ENCODE measurements at regions not wholly inside any gene's neighbourhood (a gene's known extent, or its start where the extent isn't known, plus 50 kb on each side); places are given as distances from the start of the nearest gene placed in this dataset.

DNA sequence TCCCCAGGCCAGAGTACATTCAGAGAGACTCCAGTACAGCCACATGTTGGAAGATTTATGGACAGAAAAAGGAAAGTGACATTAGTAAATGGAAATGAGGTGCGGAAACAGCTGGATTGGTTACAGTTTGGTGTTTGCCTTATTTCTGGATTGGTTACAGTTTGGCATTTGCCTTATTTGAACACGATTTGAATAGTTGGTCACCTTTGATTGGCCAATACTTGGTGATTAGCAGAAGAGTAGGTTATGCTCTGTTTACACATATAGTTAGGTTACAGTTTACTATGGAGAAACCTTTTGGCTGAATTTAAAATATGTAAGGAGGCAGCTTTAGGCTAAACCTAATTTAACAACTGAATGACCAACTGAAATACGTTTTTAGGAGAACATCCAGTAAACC, 173.7 kb downstream of the AASDH start:
- TF ChIP-seq ZNF565 (CRISPR knock-in tag; conservative IDR thresholded peaks at IDR 0.05; ENCODE audit: low read depth) = no peak
- no peak for TF ChIP-seq ARNTL (CRISPR knock-in tag; IDR thresholded peaks at IDR 0.05; ENCODE audit: borderline replicate concordance, low read depth)
- TF ChIP-seq TCF4 (CRISPR knock-in tag; IDR thresholded peaks at IDR 0.05; ENCODE audit: borderline replicate concordance) = no peak
- no peak for TF ChIP-seq ZFP30 (CRISPR knock-in tag; IDR thresholded peaks at IDR 0.05)
- no peak for TF ChIP-seq CSDC2 (CRISPR knock-in tag; IDR thresholded peaks at IDR 0.05)
- TF ChIP-seq, protein P1, sequence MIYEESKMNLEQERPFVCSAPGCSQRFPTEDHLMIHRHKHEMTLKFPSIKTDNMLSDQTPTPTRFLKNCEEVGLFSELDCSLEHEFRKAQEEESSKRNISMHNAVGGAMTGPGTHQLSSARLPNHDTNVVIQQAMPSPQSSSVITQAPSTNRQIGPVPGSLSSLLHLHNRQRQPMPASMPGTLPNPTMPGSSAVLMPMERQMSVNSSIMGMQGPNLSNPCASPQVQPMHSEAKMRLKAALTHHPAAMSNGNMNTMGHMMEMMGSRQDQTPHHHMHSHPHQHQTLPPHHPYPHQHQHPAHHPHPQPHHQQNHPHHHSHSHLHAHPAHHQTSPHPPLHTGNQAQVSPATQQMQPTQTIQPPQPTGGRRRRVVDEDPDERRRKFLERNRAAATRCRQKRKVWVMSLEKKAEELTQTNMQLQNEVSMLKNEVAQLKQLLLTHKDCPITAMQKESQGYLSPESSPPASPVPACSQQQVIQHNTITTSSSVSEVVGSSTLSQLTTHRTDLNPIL (CRISPR knock-in tag; IDR thresholded peaks at IDR 0.05; ENCODE audit: low read depth) = no peak
- TF ChIP-seq, protein P2, sequence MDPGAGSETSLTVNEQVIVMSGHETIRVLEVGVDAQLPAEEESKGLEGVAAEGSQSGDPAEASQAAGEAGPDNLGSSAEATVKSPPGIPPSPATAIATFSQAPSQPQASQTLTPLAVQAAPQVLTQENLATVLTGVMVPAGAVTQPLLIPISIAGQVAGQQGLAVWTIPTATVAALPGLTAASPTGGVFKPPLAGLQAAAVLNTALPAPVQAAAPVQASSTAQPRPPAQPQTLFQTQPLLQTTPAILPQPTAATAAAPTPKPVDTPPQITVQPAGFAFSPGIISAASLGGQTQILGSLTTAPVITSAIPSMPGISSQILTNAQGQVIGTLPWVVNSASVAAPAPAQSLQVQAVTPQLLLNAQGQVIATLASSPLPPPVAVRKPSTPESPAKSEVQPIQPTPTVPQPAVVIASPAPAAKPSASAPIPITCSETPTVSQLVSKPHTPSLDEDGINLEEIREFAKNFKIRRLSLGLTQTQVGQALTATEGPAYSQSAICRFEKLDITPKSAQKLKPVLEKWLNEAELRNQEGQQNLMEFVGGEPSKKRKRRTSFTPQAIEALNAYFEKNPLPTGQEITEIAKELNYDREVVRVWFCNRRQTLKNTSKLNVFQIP (CRISPR knock-in tag; IDR thresholded peaks at IDR 0.05; ENCODE audit: borderline replicate concordance, low read depth) = no peak
- no peak for TF ChIP-seq TOX (CRISPR knock-in tag; IDR thresholded peaks at IDR 0.05; ENCODE audit: borderline replicate concordance)
- no peak for TF ChIP-seq GLIS3 (CRISPR knock-in tag; IDR thresholded peaks at IDR 0.05)
- no peak for TF ChIP-seq OSR1 (CRISPR knock-in tag; IDR thresholded peaks at IDR 0.05)
- TF ChIP-seq, protein P3, sequence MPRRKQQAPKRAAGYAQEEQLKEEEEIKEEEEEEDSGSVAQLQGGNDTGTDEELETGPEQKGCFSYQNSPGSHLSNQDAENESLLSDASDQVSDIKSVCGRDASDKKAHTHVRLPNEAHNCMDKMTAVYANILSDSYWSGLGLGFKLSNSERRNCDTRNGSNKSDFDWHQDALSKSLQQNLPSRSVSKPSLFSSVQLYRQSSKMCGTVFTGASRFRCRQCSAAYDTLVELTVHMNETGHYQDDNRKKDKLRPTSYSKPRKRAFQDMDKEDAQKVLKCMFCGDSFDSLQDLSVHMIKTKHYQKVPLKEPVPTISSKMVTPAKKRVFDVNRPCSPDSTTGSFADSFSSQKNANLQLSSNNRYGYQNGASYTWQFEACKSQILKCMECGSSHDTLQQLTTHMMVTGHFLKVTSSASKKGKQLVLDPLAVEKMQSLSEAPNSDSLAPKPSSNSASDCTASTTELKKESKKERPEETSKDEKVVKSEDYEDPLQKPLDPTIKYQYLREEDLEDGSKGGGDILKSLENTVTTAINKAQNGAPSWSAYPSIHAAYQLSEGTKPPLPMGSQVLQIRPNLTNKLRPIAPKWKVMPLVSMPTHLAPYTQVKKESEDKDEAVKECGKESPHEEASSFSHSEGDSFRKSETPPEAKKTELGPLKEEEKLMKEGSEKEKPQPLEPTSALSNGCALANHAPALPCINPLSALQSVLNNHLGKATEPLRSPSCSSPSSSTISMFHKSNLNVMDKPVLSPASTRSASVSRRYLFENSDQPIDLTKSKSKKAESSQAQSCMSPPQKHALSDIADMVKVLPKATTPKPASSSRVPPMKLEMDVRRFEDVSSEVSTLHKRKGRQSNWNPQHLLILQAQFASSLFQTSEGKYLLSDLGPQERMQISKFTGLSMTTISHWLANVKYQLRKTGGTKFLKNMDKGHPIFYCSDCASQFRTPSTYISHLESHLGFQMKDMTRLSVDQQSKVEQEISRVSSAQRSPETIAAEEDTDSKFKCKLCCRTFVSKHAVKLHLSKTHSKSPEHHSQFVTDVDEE (CRISPR knock-in tag; IDR thresholded peaks at IDR 0.05) = no peak
- TF ChIP-seq RARB (CRISPR knock-in tag; IDR thresholded peaks at IDR 0.05) = no peak
- no peak for TF ChIP-seq ZC3H10 (CRISPR knock-in tag; IDR thresholded peaks at IDR 0.05)
- TF ChIP-seq PPARA (CRISPR knock-in tag; IDR thresholded peaks at IDR 0.05; ENCODE audit: borderline replicate concordance) = no peak
